Mesodermal cell (in vitro differentiated cells): ENCODE measurements at regions not wholly inside any gene's neighbourhood (a gene's known extent, or its start where the extent isn't known, plus 50 kb on each side); places are given as distances from the start of the nearest gene placed in this dataset.

Source experiments
- H3K27ac ChIP-seq: 2 replicates; pipeline ENCODE4 v1.7.0; 2013; ENCODE audit warnings: mild to moderate bottlenecking, low read depth, low read length, moderate library complexity; ENCODE audit not compliant: severe bottlenecking
- H3K36me3 ChIP-seq: 2 replicates; pipeline ENCODE4 v1.7.1; 2013; ENCODE audit warnings: mild to moderate bottlenecking, low read length, moderate library complexity; ENCODE audit not compliant: control insufficient read depth, insufficient read depth
- H3K4me1 ChIP-seq: one replicate; pipeline ENCODE4 v1.7.1; 2013; ENCODE audit warnings: mild to moderate bottlenecking, low read length; ENCODE audit not compliant: insufficient read depth, control insufficient read depth, poor library complexity, severe bottlenecking
- H3K4me3 ChIP-seq: 2 replicates; pipeline ENCODE4 v1.7.0; 2013; ENCODE audit warnings: low read length, control low read depth, mild to moderate bottlenecking; ENCODE audit not compliant: insufficient read depth, poor library complexity, severe bottlenecking; ENCODE audit errors: extremely low read depth
- H3K9me3 ChIP-seq: 2 replicates; pipeline ENCODE4 v1.7.1; 2013; ENCODE audit warnings: mild to moderate bottlenecking, low read length, moderate library complexity; ENCODE audit not compliant: control insufficient read depth
- WGBS, 2 experiments: methylation state at CpG; one replicate each; pipeline ENCODE4 v1.1.5; 2013; ENCODE audit warnings: missing lambda C conversion rate in 2 of 2; ENCODE audit not compliant: insufficient coverage in 2 of 2; 5-methylcytosine and 5-hydroxymethylcytosine counted together

DNA sequence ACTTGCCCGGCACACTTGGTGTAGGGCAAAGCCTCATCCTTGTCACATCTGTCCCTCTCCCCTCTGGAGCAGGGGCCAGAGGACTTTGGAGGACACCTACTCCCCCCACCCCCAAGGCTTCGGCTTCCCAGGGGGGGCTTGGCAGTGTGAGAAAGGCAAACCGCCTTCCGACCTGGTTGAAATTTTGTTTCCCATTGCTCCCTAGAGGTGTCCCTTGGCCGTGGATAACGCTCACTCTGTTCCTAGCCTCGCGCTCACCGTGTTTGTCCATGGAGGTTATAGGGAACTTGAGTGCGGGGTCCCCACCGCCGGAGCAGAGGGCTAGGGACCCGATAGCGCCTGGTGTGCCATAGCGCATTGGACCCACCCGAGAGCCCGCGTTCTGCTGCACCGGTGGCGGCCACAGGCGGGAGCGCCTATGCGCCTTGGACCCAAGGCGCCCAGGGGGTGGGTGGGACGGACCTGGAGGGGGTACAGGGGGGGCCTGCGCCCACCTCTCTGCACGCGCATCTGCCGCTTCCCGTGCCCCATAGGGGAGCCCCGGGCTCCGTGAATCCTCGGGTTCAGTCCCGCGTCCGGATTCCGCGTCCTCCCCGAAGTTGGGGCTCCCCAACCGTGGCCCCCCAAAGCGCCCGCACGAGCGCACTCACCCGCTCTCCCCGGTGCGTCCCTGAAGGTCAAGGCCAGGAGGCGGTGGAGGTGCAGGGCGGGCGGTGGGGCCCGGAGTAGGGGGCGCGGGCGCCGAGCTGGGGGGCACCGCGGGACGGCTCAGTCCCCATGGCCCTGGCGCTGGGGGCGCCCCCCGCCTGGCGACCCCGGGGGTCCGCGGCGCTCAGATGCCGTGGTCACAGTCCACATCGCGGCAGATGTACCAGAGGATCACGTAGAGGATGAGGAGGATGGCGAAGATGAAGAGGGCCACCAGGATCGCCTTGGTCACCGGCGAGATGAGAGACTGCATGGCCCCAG is 82.7 kb upstream of the DHRSX start:
- Histone ChIP-seq H3K27ac (no peak overlapping the region), H3K4me1 (peaks cover 4% of the 10 kb centered on the region), H3K4me3 (peak overlapping the region; percentile 23), H3K36me3 (no peaks in the 10 kb centered on the region), H3K9me3 (no peaks in the 10 kb centered on the region)
- WGBS, 2 experiments = 1 to 3% methylated on average over 51 to 64 of the region's 74 CpGs

DNA sequence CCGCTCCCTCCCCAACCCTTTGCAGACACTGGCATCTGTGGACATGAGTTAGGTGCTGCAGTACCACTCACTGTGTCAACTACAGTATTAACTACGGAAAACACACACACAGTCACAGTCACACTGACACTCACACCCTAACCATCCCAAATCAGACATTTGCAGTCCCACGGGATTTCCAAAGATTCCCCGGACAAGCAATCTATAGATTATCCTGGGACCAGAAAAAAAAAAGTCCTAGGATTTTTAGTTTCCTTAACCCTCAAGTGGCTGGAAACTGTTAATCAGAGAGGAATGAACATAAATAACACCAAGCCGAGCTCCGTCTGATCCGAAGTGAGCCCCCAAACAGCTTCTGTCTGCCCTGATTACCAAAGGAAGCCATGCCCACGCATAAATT is 81.9 kb upstream of the DHRSX start:
- no peak overlapping the region for H3K27ac ChIP-seq
- no peak overlapping the region for H3K4me3 ChIP-seq
- H3K4me1 ChIP-seq = peaks cover 12% of the 10 kb centered on the region
- no peaks in the 10 kb centered on the region for H3K9me3 ChIP-seq
- WGBS, 2 experiments = 38 to 54% methylated on average over 2 to 7 of the region's 8 CpGs
- no peaks in the 10 kb centered on the region for H3K36me3 ChIP-seq

DNA sequence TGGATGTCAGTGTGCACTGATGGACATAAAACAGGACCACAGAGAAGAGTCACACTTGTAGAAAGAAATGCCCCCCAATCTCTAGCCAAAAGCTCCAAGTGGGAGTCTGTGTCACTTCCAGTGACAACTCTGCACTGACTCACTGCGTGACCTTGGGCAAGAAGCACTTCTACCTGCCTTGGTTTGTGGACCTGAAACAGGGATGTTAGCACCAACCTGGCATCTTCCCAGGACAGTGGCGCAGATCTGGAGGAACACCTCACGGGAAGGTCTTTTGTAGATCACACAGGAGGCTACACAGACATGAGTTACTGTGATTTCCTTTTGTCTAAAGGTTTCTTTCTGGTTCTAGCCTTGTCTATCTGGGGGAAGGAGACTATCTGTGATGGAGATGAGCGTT is 80.5 kb upstream of the DHRSX start:
- Histone ChIP-seq H3K4me1 (peaks cover 23% of the 10 kb centered on the region), H3K9me3 (no peaks in the 10 kb centered on the region), H3K4me3 (no peak overlapping the region), H3K27ac (no peak overlapping the region), H3K36me3 (no peaks in the 10 kb centered on the region)
- WGBS, 2 experiments = 92 to 96% methylated on average over 4 of the region's 4 CpGs

DNA sequence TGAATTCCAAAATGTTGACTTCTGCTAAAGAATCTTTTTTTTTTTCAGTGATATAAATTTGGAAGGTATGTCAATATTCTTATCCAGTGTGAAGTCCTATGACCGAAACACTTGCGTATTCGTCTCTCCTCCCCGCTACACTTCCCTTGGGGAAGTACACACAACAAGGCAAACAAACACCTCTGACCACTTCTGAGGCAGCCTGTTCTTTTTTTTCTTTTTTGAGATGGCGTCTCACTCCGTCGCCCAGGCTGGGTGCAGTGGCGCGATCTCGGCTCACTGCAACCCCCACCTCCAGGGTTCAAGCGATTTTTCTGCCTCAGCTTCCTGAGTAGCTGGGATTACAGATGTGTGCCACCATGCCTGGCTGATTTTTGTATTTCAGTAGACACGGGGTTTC is 78.1 kb upstream of the DHRSX start:
- no peaks in the 10 kb centered on the region for H3K9me3 ChIP-seq
- no peak overlapping the region for H3K4me3 ChIP-seq
- H3K4me1 ChIP-seq = peaks cover 23% of the 10 kb centered on the region
- H3K27ac ChIP-seq = no peak overlapping the region
- H3K36me3 ChIP-seq = no peaks in the 10 kb centered on the region
- 76 to 95% methylated on average over 7 to 11 of the region's 12 CpGs for WGBS, 2 experiments

DNA sequence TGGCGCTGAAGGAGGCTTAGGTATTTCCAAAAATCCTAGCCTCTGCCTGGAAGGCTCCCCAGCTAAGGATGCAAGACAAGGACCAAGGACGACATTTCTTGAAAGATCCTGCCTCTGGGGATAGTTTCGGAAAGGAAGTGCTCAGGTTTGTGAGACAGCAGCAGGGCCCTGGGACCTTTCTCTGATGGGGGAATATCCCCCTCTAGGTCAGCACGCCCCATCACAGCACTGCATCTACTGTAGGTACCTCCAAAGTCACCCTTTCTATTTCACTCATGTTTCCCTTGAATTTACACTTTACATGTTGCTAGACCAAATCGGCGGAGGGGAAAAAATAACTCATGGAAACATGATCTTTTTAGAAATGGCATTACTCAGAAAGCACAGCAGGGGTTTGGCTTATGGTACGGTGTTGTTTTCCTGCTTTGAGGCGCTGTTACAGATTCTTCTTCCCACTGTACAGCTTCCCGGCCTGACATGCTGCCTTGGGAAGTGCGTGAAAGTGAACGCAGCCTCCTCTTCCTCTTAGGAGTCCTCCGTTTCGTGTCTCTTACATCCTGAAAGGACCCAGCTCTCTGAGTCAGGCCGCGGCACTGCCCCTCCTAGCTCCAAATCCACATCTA is 77.2 kb upstream of the DHRSX start:
- H3K4me3 ChIP-seq = no peak overlapping the region
- WGBS, 2 experiments = 68 to 73% methylated on average over 5 to 9 of the region's 15 CpGs

DNA sequence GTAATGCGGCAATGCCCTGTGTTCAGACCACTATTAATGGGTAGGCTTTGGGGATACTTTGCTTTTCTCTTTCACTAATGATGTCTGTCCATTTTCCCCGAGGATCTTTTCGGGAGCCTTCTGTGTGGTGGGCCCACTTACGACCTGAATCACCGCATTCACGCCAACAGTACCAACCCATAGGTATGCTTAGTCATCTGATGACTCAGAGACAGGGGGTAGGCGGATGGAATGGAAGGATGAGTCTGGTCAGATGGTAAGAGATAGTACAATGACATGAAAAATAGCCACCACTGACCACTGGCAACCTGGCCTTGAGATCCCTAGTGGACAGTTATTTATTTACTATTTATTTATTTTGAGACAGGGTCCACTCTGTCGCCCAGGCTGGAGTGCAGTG is 76.0 kb upstream of the DHRSX start:
- Histone ChIP-seq H3K4me3 (no peak overlapping the region), H3K36me3 (no peaks in the 10 kb centered on the region), H3K4me1 (peaks cover 20% of the 10 kb centered on the region), H3K27ac (no peak overlapping the region), H3K9me3 (no peaks in the 10 kb centered on the region)
- WGBS, 2 experiments = 90 to 93% methylated on average over 2 to 3 of the region's 8 CpGs

More for the DNA sequence above, 77.2 kb upstream of the DHRSX start:
- H3K36me3 ChIP-seq = no peaks in the 10 kb centered on the region
- no peaks in the 10 kb centered on the region for H3K9me3 ChIP-seq
- no peak overlapping the region for H3K27ac ChIP-seq
- peaks cover 23% of the 10 kb centered on the region for H3K4me1 ChIP-seq

DNA sequence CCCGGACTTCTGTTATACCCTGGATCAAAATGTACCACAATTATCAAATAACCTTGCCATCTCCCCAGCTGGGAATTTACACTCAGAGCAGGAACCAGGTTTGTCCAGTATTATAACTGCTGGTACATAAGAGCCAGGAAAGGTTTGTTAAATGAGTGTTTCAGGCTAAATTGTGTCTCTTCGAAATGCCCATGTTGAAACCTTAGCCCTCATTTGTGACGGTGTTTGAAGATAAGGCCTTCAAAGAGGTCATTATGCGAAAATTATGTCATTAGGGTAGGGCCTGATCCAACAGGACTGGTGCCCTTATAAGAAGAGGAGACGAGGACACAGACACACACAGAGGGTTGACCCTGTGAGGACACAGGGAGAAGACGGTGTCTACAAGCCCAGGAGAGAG is 73.5 kb upstream of the DHRSX start:
- no peak overlapping the region for H3K4me3 ChIP-seq
- peaks cover 20% of the 10 kb centered on the region for H3K4me1 ChIP-seq
- H3K9me3 ChIP-seq = peaks cover 2% of the 10 kb centered on the region
- no peaks in the 10 kb centered on the region for H3K36me3 ChIP-seq
- H3K27ac ChIP-seq = no peak overlapping the region
- 85 to 88% methylated on average over 5 to 6 of the region's 6 CpGs for WGBS, 2 experiments

DNA sequence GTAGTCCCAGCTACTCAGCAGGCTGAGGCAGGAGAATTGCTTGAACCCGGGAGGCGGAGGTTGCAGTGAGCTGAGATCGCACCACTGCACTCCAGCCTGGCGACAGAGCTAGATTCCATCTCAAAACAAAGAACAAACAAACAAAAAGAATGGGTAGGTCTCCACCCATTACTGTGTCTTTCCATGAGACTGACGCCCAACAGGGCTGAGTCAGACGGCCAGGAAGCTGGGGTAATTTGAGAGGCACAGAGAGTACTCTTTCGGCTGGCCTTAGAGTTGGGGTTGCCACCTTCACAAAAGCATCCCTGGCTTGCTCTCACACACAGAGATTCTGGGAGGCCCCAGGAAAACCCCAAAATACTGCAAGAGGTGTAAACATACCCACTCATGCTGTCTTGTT is 72.0 kb upstream of the DHRSX start:
- H3K9me3 ChIP-seq = peaks cover 3% of the 10 kb centered on the region
- no peak overlapping the region for H3K27ac ChIP-seq
- WGBS, 2 experiments = 79 to 89% methylated on average over 4 to 6 of the region's 7 CpGs

DNA sequence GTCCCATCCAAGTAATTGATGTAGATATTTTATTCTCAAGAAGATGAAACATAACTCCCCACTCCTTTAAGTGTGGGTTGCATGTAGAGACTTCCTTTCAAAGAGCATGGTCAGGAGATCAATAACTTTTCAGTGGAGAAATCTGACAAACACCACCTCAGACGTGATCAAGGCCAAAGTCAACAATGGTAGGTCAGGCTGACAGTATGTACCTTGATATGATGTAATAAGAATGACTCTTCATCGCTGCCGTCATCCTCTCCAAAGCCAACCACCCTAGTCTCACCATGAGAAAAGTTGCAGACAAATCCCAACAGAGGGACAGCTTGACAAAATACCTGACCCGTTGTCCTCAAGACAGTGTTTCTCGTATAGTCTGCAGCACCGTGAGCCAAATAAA is 67.3 kb upstream of the DHRSX start:
- Histone ChIP-seq H3K9me3 (peaks cover 3% of the 10 kb centered on the region), H3K27ac (no peak overlapping the region), H3K4me3 (no peak overlapping the region), H3K36me3 (no peaks in the 10 kb centered on the region), H3K4me1 (no peaks in the 10 kb centered on the region)
- 84 to 89% methylated on average over 3 to 5 of the region's 6 CpGs for WGBS, 2 experiments

More for the DNA sequence above, 72.0 kb upstream of the DHRSX start:
- Histone ChIP-seq H3K4me1 (peaks cover 12% of the 10 kb centered on the region), H3K4me3 (no peak overlapping the region), H3K36me3 (no peaks in the 10 kb centered on the region)

DNA sequence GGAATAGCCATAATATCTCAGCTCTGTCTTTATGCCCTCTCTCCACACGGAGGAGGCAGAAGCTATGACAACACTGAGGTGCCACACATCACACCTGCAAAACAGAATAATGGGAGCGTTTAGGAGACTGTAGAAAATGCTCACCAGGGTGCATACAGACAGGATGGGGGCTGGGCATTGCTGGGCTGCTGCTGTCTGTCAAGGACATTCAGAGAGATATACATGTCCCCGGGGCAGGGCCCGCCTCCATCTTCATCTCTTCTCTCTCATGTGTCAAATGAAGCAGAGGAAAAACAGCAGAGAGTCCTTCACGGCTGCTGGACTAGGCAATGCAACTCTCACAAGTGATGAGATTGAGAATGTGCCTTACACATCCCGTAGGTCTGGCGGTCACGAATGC is 65.3 kb upstream of the DHRSX start:
- WGBS, 2 experiments = 87 to 90% methylated on average over 5 to 6 of the region's 8 CpGs
- Histone ChIP-seq H3K4me1 (no peaks in the 10 kb centered on the region), H3K27ac (no peak overlapping the region)

DNA sequence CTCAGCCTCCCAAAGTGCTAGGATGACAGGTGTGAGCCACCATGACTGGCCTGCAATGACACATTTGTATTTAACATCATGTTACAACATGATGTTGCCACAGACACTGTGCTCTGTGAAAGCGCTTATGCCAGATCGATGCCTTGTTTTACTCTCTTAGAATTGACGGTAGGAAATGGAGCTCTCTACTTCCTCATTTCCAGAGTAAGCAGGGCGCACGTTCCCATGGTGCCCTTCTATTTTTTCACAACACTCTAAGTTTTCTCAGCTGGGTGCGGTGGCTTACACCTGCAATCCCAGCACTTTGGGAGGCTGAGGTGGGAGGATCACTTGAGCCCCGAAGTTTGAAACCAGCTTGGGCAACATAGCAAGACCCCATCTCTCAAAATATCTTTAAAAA is 60.7 kb upstream of the DHRSX start:
- no peak overlapping the region for H3K27ac ChIP-seq
- no peaks in the 10 kb centered on the region for H3K36me3 ChIP-seq
- WGBS, 2 experiments = 89 to 95% methylated on average over 3 to 4 of the region's 7 CpGs
- H3K4me3 ChIP-seq = no peak overlapping the region
- no peaks in the 10 kb centered on the region for H3K4me1 ChIP-seq
- no peaks in the 10 kb centered on the region for H3K9me3 ChIP-seq

More for the DNA sequence above, 65.3 kb upstream of the DHRSX start:
- Histone ChIP-seq H3K9me3 (peaks cover 3% of the 10 kb centered on the region), H3K36me3 (no peaks in the 10 kb centered on the region), H3K4me3 (no peak overlapping the region)
